Karpas-422 (cell line): ENCODE measurements at regions not wholly inside any gene's neighbourhood (a gene's known extent, or its start where the extent isn't known, plus 50 kb on each side); places are given as distances from the start of the nearest gene placed in this dataset.
A peak's percentile ranks its signal among the peaks of the same experiment; 100 is the strongest.

Experiments used
- DNase-seq: peaks from one replicate; pipeline ENCODE4 v3.0.0-alpha.2; 2015
- H2AFZ ChIP-seq: fragments of 200-600 bp; sonication (generic); 2 replicates; pipeline ENCODE4 v1.6.1; 2014; ENCODE audit warnings: antibody characterized with exemption, low read length, mixed read lengths
- H3K27ac ChIP-seq: fragments of 200-600 bp; sonication (generic); 2 replicates; pipeline ENCODE4 v1.5.1; 2014; ENCODE audit warnings: mild to moderate bottlenecking, low read length, moderate library complexity
- H3K27me3 ChIP-seq: fragments of 200-600 bp; sonication (generic); 2 replicates; pipeline ENCODE4 v1.6.1; 2014; ENCODE audit warnings: low read length, mixed read lengths
- H3K36me3 ChIP-seq: fragments of 200-600 bp; sonication (generic); 2 replicates; pipeline ENCODE4 v1.6.1; 2014; ENCODE audit warnings: low read length, mixed read lengths; ENCODE audit not compliant: insufficient read depth
- H3K4me1 ChIP-seq: fragments of 200-600 bp; sonication (generic); 2 replicates; pipeline ENCODE4 v1.6.1; 2014; ENCODE audit warnings: mild to moderate bottlenecking, low read length, mixed read lengths
- H3K4me2 ChIP-seq: fragments of 200-600 bp; sonication (generic); 2 replicates; pipeline ENCODE4 v1.6.1; 2014; ENCODE audit warnings: low read length, low read depth, mild to moderate bottlenecking; ENCODE audit not compliant: poor library complexity, severe bottlenecking
- H3K4me3 ChIP-seq: fragments of 200-600 bp; sonication (generic); 2 replicates; pipeline ENCODE4 v1.5.1; 2014; ENCODE audit warnings: mild to moderate bottlenecking, antibody characterized with exemption, low read length, mixed read lengths
- H3K79me2 ChIP-seq: fragments of 200-600 bp; sonication (generic); 2 replicates; pipeline ENCODE4 v1.6.1; 2014; ENCODE audit warnings: mild to moderate bottlenecking, low read length, mixed read lengths
- H3K9ac ChIP-seq: fragments of 200-600 bp; sonication (generic); 2 replicates; pipeline ENCODE4 v1.6.0; 2014; ENCODE audit warnings: low read length
- H3K9me2 ChIP-seq: fragments of 200-600 bp; sonication (generic), shearing (Covaris generic); replicated peaks from 2 replicates; pipeline ENCODE4 v1.6.0; 2014; ENCODE audit warnings: mild to moderate bottlenecking, low read length, moderate library complexity; ENCODE audit not compliant: insufficient read depth
- H3K9me3 ChIP-seq: fragments of 300-700, 200-600 bp; sonication (generic); 2 replicates; pipeline ENCODE4 v1.6.1; 2014; ENCODE audit warnings: low read length, mixed read lengths
- H4K20me1 ChIP-seq: fragments of 200-600 bp; sonication (generic); 2 replicates; pipeline ENCODE4 v1.6.1; 2014; ENCODE audit warnings: mild to moderate bottlenecking, antibody characterized with exemption, low read length, low read depth; ENCODE audit not compliant: insufficient read depth

- Histone ChIP-seq H2AFZ (no peak overlapping the region), H3K9me3 (no peaks in the 10 kb centered on the region), H3K9me2 (no peaks in the 10 kb centered on the region), H3K79me2 (no peaks in the 10 kb centered on the region), H3K4me1 (no peaks in the 10 kb centered on the region), H3K4me2 (no peak overlapping the region), H3K36me3 (no peaks in the 10 kb centered on the region), H4K20me1 (no peaks in the 10 kb centered on the region), H3K27ac (no peak overlapping the region), H3K9ac (no peak overlapping the region), H3K27me3 (peaks cover 4% of the 10 kb centered on the region; the same call in 1 of the 2 replicates), H3K4me3 (no peak overlapping the region)
- no peak for DNase-seq
These were observed 629.1 kb upstream of the ADARB2 start for GRCh38 chr10:2366264-2366931.

GRCh38 chr10:2362331-2362730, 625.0 kb upstream of the ADARB2 start:
- H2AFZ ChIP-seq: no peak overlapping the region
- no peak overlapping the region for H3K4me3 ChIP-seq
- no peaks in the 10 kb centered on the region for H3K9me3 ChIP-seq
- H3K9ac ChIP-seq: no peak overlapping the region
- no peaks in the 10 kb centered on the region for H3K4me1 ChIP-seq
- H3K36me3 ChIP-seq: no peaks in the 10 kb centered on the region
- no peak overlapping the region for H3K4me2 ChIP-seq
- no peak overlapping the region for H3K27ac ChIP-seq
- H3K79me2 ChIP-seq: no peaks in the 10 kb centered on the region
- no peaks in the 10 kb centered on the region for H3K9me2 ChIP-seq
- H3K27me3 ChIP-seq: no peaks in the 10 kb centered on the region
- H4K20me1 ChIP-seq: no peaks in the 10 kb centered on the region
- DNase-seq: no peak

GRCh38 chr10:2358586-2358985, 621.3 kb upstream of the ADARB2 start:
- Histone ChIP-seq H2AFZ (no peak overlapping the region), H3K4me1 (no peaks in the 10 kb centered on the region), H3K36me3 (no peaks in the 10 kb centered on the region), H3K9me3 (no peaks in the 10 kb centered on the region), H3K4me3 (no peak overlapping the region), H3K79me2 (no peaks in the 10 kb centered on the region), H3K9ac (no peak overlapping the region), H3K4me2 (no peak overlapping the region), H3K27me3 (no peaks in the 10 kb centered on the region), H3K27ac (no peak overlapping the region), H4K20me1 (no peaks in the 10 kb centered on the region), H3K9me2 (no peaks in the 10 kb centered on the region)
- no peak for DNase-seq

GRCh38 chr10:2356670-2357069, 619.3 kb upstream of the ADARB2 start:
- Histone ChIP-seq H3K4me2 (no peak overlapping the region), H3K27ac (no peak overlapping the region), H4K20me1 (no peaks in the 10 kb centered on the region), H3K79me2 (no peaks in the 10 kb centered on the region), H3K9me2 (no peaks in the 10 kb centered on the region), H3K9me3 (no peaks in the 10 kb centered on the region), H3K36me3 (no peaks in the 10 kb centered on the region), H2AFZ (no peak overlapping the region), H3K4me3 (no peak overlapping the region), H3K27me3 (no peaks in the 10 kb centered on the region), H3K4me1 (no peaks in the 10 kb centered on the region), H3K9ac (no peak overlapping the region)
- peak; percentile 28 for DNase-seq

- Histone ChIP-seq H3K27ac (no peak overlapping the region), H3K4me3 (no peak overlapping the region), H3K9ac (no peak overlapping the region), H3K9me3 (no peaks in the 10 kb centered on the region), H3K36me3 (no peaks in the 10 kb centered on the region), H4K20me1 (no peaks in the 10 kb centered on the region), H3K9me2 (no peaks in the 10 kb centered on the region), H3K27me3 (no peaks in the 10 kb centered on the region), H2AFZ (no peak overlapping the region), H3K4me2 (no peak overlapping the region), H3K4me1 (no peaks in the 10 kb centered on the region), H3K79me2 (no peaks in the 10 kb centered on the region)
- no peak for DNase-seq
These were observed 614.2 kb upstream of the ADARB2 start for GRCh38 chr10:2351566-2351965.

GRCh38 chr10:2342206-2342605, 604.9 kb upstream of the ADARB2 start:
- Histone ChIP-seq H4K20me1 (no peaks in the 10 kb centered on the region), H3K9ac (no peak overlapping the region), H3K27ac (no peak overlapping the region), H3K27me3 (no peaks in the 10 kb centered on the region), H3K4me1 (no peaks in the 10 kb centered on the region), H2AFZ (no peak overlapping the region), H3K36me3 (no peaks in the 10 kb centered on the region), H3K9me3 (no peaks in the 10 kb centered on the region), H3K4me3 (no peak overlapping the region), H3K9me2 (no peaks in the 10 kb centered on the region), H3K79me2 (no peaks in the 10 kb centered on the region), H3K4me2 (no peak overlapping the region)
- DNase-seq: no peak

- Histone ChIP-seq H3K27me3 (no peaks in the 10 kb centered on the region), H3K27ac (no peak overlapping the region), H3K9me3 (no peaks in the 10 kb centered on the region), H3K4me2 (no peak overlapping the region), H3K9ac (no peak overlapping the region), H2AFZ (no peak overlapping the region), H3K79me2 (no peaks in the 10 kb centered on the region), H3K9me2 (no peaks in the 10 kb centered on the region), H3K4me3 (no peak overlapping the region), H4K20me1 (no peaks in the 10 kb centered on the region), H3K4me1 (no peaks in the 10 kb centered on the region), H3K36me3 (no peaks in the 10 kb centered on the region)
- no peak for DNase-seq
These were observed 603.7 kb upstream of the ADARB2 start for GRCh38 chr10:2340831-2341647.

GRCh38 chr10:2335626-2336025, 598.3 kb upstream of the ADARB2 start:
- Histone ChIP-seq H3K36me3 (no peaks in the 10 kb centered on the region), H3K9me3 (no peaks in the 10 kb centered on the region), H3K9ac (no peak overlapping the region), H3K4me3 (no peak overlapping the region), H2AFZ (no peak overlapping the region), H3K27ac (no peak overlapping the region), H3K4me1 (no peaks in the 10 kb centered on the region), H4K20me1 (no peaks in the 10 kb centered on the region), H3K9me2 (no peaks in the 10 kb centered on the region), H3K27me3 (no peaks in the 10 kb centered on the region), H3K79me2 (no peaks in the 10 kb centered on the region), H3K4me2 (no peak overlapping the region)
- DNase-seq: no peak
